HG03139 (cell line): ENCODE measurements at regions not wholly inside any gene's neighbourhood (a gene's known extent, or its start where the extent isn't known, plus 50 kb on each side); places are given as distances from the start of the nearest gene placed in this dataset.

ENCODE experiments used
- ATAC-seq: cut with Tn5 transposase; IDR thresholded peaks from one replicate; pipeline ENCODE4 v1.9.1; 2021; ENCODE audit not compliant: unreplicated experiment

GRCh38 chr11:95586155-95586554, 203.4 kb downstream of the FAM76B start:
- ATAC-seq: no peak

GRCh38 chr11:95585752-95586077, 203.9 kb downstream of the FAM76B start:
- no peak for ATAC-seq

GRCh38 chr11:95585069-95585751, 204.4 kb downstream of the FAM76B start:
- no peak for ATAC-seq

- ATAC-seq: no peak
Observed at GRCh38 chr11:95584589-95584988, 205.0 kb downstream of the FAM76B start.

- no peak for ATAC-seq
Observed at GRCh38 chr11:95584180-95584579, 205.4 kb downstream of the FAM76B start.

GRCh38 chr11:95577716-95578460, 211.7 kb downstream of the FAM76B start:
- ATAC-seq: no peak

- no peak for ATAC-seq
Observed at GRCh38 chr11:95576146-95576845, 213.3 kb downstream of the FAM76B start.

- ATAC-seq: no peak
Observed at GRCh38 chr11:95575517-95575916, 214.1 kb downstream of the FAM76B start.

GRCh38 chr11:95571718-95572260, 217.8 kb downstream of the FAM76B start:
- no peak for ATAC-seq

- ATAC-seq: no peak
Observed at GRCh38 chr11:95570845-95571244, 218.7 kb downstream of the FAM76B start.

GRCh38 chr11:95569207-95569606, 220.4 kb downstream of the FAM76B start:
- no peak for ATAC-seq

GRCh38 chr11:95568281-95568680, 221.3 kb downstream of the FAM76B start:
- no peak for ATAC-seq

- no peak for ATAC-seq
Observed at GRCh38 chr11:95567685-95568084, 221.9 kb downstream of the FAM76B start.

- no peak for ATAC-seq
Observed at GRCh38 chr11:95566211-95566610, 223.4 kb downstream of the FAM76B start.

GRCh38 chr11:95565724-95566141, 223.8 kb downstream of the FAM76B start:
- no peak for ATAC-seq

GRCh38 chr11:95563859-95564258, 225.7 kb downstream of the FAM76B start:
- ATAC-seq: no peak

GRCh38 chr11:95563173-95563572, 226.4 kb downstream of the FAM76B start:
- ATAC-seq: no peak

- no peak for ATAC-seq
Observed at GRCh38 chr11:95562196-95562921, 227.2 kb downstream of the FAM76B start.

- ATAC-seq: no peak
Observed at GRCh38 chr11:95559899-95560298, 229.7 kb downstream of the FAM76B start.

GRCh38 chr11:95557376-95557775, 232.2 kb downstream of the FAM76B start:
- no peak for ATAC-seq
